Ovary (tissue), 3 donors: ENCODE measurements at regions not wholly inside any gene's neighbourhood (a gene's known extent, or its start where the extent isn't known, plus 50 kb on each side); places are given as distances from the start of the nearest gene placed in this dataset.

ENCODE experiments used
- POLR2A ChIP-seq: fragments of 450-650 bp; IDR thresholded peaks from one replicate; pipeline ENCODE4 v1.6.1; 2017; ENCODE audit warnings: antibody characterized with exemption, mild to moderate bottlenecking, moderate library complexity
- TF ChIP-seq, protein P1 (sequence below), 3 donors: fragments of 450-650 bp in 2 of 3; fragments of 200-600 bp in 1 of 3; IDR thresholded peaks; one replicate each; pipeline versions ENCODE4 v1.5.1 to v1.8.0; 2016 to 2022; ENCODE audit warnings: antibody characterized with exemption in 3 of 3, mild to moderate bottlenecking in 1 of 3
- donor health status: DM: no; HTN: no; CAD: no.

DNA sequence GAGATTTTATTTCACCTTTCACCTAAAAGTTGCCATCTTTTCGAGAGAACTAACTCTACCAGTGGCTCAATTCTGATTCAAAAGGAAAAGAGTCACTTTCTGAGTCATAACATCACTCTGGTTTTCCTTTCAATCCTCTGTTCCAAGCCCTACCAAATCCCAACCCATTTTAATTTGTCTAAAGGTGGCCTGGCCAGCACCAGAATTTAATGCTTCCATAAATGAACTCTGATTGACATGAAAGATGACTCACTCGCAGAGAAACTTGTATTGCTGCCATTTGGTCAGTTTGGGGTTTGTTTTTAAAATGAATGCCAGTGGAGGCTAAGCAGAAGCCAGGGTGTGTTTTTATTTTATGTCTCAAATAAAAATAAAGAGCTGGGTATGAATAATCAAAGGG, 117.4 kb upstream of the SOX5 start:
- TF ChIP-seq, protein P1, sequence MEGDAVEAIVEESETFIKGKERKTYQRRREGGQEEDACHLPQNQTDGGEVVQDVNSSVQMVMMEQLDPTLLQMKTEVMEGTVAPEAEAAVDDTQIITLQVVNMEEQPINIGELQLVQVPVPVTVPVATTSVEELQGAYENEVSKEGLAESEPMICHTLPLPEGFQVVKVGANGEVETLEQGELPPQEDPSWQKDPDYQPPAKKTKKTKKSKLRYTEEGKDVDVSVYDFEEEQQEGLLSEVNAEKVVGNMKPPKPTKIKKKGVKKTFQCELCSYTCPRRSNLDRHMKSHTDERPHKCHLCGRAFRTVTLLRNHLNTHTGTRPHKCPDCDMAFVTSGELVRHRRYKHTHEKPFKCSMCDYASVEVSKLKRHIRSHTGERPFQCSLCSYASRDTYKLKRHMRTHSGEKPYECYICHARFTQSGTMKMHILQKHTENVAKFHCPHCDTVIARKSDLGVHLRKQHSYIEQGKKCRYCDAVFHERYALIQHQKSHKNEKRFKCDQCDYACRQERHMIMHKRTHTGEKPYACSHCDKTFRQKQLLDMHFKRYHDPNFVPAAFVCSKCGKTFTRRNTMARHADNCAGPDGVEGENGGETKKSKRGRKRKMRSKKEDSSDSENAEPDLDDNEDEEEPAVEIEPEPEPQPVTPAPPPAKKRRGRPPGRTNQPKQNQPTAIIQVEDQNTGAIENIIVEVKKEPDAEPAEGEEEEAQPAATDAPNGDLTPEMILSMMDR (IDR thresholded peaks at IDR 0.05): no peak
- no peak for TF ChIP-seq POLR2A
